ENCODE measurements at regions not wholly inside any gene's neighbourhood (a gene's known extent, or its start where the extent isn't known, plus 50 kb on each side); places are given as distances from the start of the nearest gene placed in this dataset.

GRCh38 chr17:69921046-69921445, 154.0 kb upstream of the KCNJ16 start:
- Histone ChIP-seq H3K4me3 (ENCODE audit: low read length in 2 of 2) (no peak overlapping the region), H3K27ac (ENCODE audit: low read depth, low read length) (no peak overlapping the region), H3K9me3 (ENCODE audit: control insufficient read depth in 1 of 2, low read length in 2 of 2) (no peaks in the 10 kb centered on the region), H3K4me1 (ENCODE audit: insufficient read depth, low read length) (no peaks in the 10 kb centered on the region), H3K27me3 (ENCODE audit: insufficient read depth, low read length) (no peaks in the 10 kb centered on the region), H3K36me3 (ENCODE audit: insufficient read depth, low read length) (no peaks in the 10 kb centered on the region)
- H3K27ac Mint-ChIP-seq: no peak overlapping the region
- H3K9me3 Mint-ChIP-seq: peaks cover 0 to 8% (median 1%) of the 10 kb centered on the region in 8 donors
- no peaks in the 10 kb centered on the region for H3K4me1 Mint-ChIP-seq
- CTCF ChIA-PET (ENCODE audit: partially characterized antibody): no interaction called here
- intact Hi-C loops (cut with micrococcal nuclease): no loop called here
- POLR2A ChIA-PET (ENCODE audit: partially characterized antibody): no interaction called here
- no peaks in the 10 kb centered on the region for H3K27me3 Mint-ChIP-seq
- H3K4me3 Mint-ChIP-seq: no peak overlapping the region
- DNase-seq: no peak
- H3K36me3 Mint-ChIP-seq: no peaks in the 10 kb centered on the region

- CTCF ChIA-PET (ENCODE audit: partially characterized antibody): no interaction called here
- H3K9me3 ChIP-seq (ENCODE audit: control insufficient read depth in 1 of 2, low read length in 2 of 2): no peaks in the 10 kb centered on the region
- Mint-ChIP-seq H3K4me1 (no peaks in the 10 kb centered on the region), H3K9me3 (peaks cover 0 to 9% (median 1%) of the 10 kb centered on the region in 8 donors), H3K27ac (no peak overlapping the region), H3K27me3 (peaks cover 0 to 3% of the 10 kb centered on the region in 2 donors), H3K4me3 (no peak overlapping the region), H3K36me3 (no peaks in the 10 kb centered on the region)
- H3K27ac ChIP-seq (ENCODE audit: low read depth, low read length): no peak overlapping the region
- H3K4me1 ChIP-seq (ENCODE audit: insufficient read depth, low read length): no peaks in the 10 kb centered on the region
- no peak overlapping the region for H3K4me3 ChIP-seq (ENCODE audit: low read length in 2 of 2)
- POLR2A ChIA-PET (ENCODE audit: partially characterized antibody): no interaction called here
- DNase-seq: no peak
- intact Hi-C loops (cut with micrococcal nuclease): no loop called here
- no peaks in the 10 kb centered on the region for H3K27me3 ChIP-seq (ENCODE audit: insufficient read depth, low read length)
- no peaks in the 10 kb centered on the region for H3K36me3 ChIP-seq (ENCODE audit: insufficient read depth, low read length)
These were observed 146.4 kb upstream of the KCNJ16 start for GRCh38 chr17:69928611-69929010.

GRCh38 chr17:69936996-69937395, 138.0 kb upstream of the KCNJ16 start:
- Mint-ChIP-seq H3K27ac (no peak overlapping the region), H3K4me1 (no peaks in the 10 kb centered on the region), H3K4me3 (no peak overlapping the region), H3K27me3 (no peaks in the 10 kb centered on the region), H3K36me3 (no peaks in the 10 kb centered on the region), H3K9me3 (peaks cover 0 to 2% (median 0%) of the 10 kb centered on the region in 8 donors)
- no peaks in the 10 kb centered on the region for H3K4me1 ChIP-seq (ENCODE audit: insufficient read depth, low read length)
- no peaks in the 10 kb centered on the region for H3K27me3 ChIP-seq (ENCODE audit: insufficient read depth, low read length)
- POLR2A ChIA-PET (ENCODE audit: partially characterized antibody): no interaction called here
- H3K9me3 ChIP-seq (ENCODE audit: control insufficient read depth in 1 of 2, low read length in 2 of 2): no peaks in the 10 kb centered on the region
- CTCF ChIA-PET (ENCODE audit: partially characterized antibody): no interaction called here
- DNase-seq: no peak
- no peak overlapping the region for H3K4me3 ChIP-seq (ENCODE audit: low read length in 2 of 2)
- no peak overlapping the region for H3K27ac ChIP-seq (ENCODE audit: low read depth, low read length)
- H3K36me3 ChIP-seq (ENCODE audit: insufficient read depth, low read length): no peaks in the 10 kb centered on the region
- intact Hi-C loops (cut with micrococcal nuclease): no loop called here

GRCh38 chr17:69943058-69943457, 132.0 kb upstream of the KCNJ16 start:
- no peaks in the 10 kb centered on the region for H3K36me3 ChIP-seq (ENCODE audit: insufficient read depth, low read length)
- POLR2A ChIA-PET (ENCODE audit: partially characterized antibody): no interaction called here
- H3K27me3 Mint-ChIP-seq: no peaks in the 10 kb centered on the region
- H3K4me3 Mint-ChIP-seq: no peak overlapping the region
- no peak overlapping the region for H3K27ac Mint-ChIP-seq
- no peaks in the 10 kb centered on the region for H3K4me1 ChIP-seq (ENCODE audit: insufficient read depth, low read length)
- H3K4me3 ChIP-seq (ENCODE audit: low read length in 2 of 2): no peak overlapping the region
- CTCF ChIA-PET (ENCODE audit: partially characterized antibody): no interaction called here
- H3K4me1 Mint-ChIP-seq: no peaks in the 10 kb centered on the region
- H3K36me3 Mint-ChIP-seq: no peaks in the 10 kb centered on the region
- no peak for DNase-seq
- H3K9me3 ChIP-seq (ENCODE audit: control insufficient read depth in 1 of 2, low read length in 2 of 2): no peaks in the 10 kb centered on the region
- no peaks in the 10 kb centered on the region for H3K27me3 ChIP-seq (ENCODE audit: insufficient read depth, low read length)
- H3K27ac ChIP-seq (ENCODE audit: low read depth, low read length): no peak overlapping the region
- peaks cover 0 to 2% (median 0%) of the 10 kb centered on the region in 8 donors for H3K9me3 Mint-ChIP-seq
- intact Hi-C loops (cut with micrococcal nuclease): no loop called here

- CTCF ChIA-PET (ENCODE audit: partially characterized antibody): no interaction called here
- intact Hi-C loops (cut with micrococcal nuclease): no loop called here
- H3K27ac ChIP-seq (ENCODE audit: low read depth, low read length): no peak overlapping the region
These were observed 130.6 kb upstream of the KCNJ16 start for GRCh38 chr17:69944406-69944805.

GRCh38 chr17:69945698-69946185, 129.3 kb upstream of the KCNJ16 start:
- intact Hi-C loops (cut with micrococcal nuclease): no loop called here
- ChIA-PET POLR2A (ENCODE audit: partially characterized antibody) (no interaction called here), CTCF (ENCODE audit: partially characterized antibody) (no interaction called here)
- no peaks in the 10 kb centered on the region for H3K4me1 Mint-ChIP-seq
- no peaks in the 10 kb centered on the region for H3K36me3 Mint-ChIP-seq
- H3K27me3 ChIP-seq (ENCODE audit: insufficient read depth, low read length): no peaks in the 10 kb centered on the region
- H3K4me3 ChIP-seq (ENCODE audit: low read length in 2 of 2): no peak overlapping the region
- DNase-seq: no peak
- no peaks in the 10 kb centered on the region for H3K36me3 ChIP-seq (ENCODE audit: insufficient read depth, low read length)
- H3K9me3 Mint-ChIP-seq: peaks cover 0 to 2% (median 0%) of the 10 kb centered on the region in 8 donors
- H3K9me3 ChIP-seq (ENCODE audit: control insufficient read depth in 1 of 2, low read length in 2 of 2): no peaks in the 10 kb centered on the region
- H3K4me3 Mint-ChIP-seq: no peak overlapping the region
- H3K27me3 Mint-ChIP-seq: no peaks in the 10 kb centered on the region
- H3K27ac ChIP-seq (ENCODE audit: low read depth, low read length): no peak overlapping the region
- no peak overlapping the region for H3K27ac Mint-ChIP-seq
- no peaks in the 10 kb centered on the region for H3K4me1 ChIP-seq (ENCODE audit: insufficient read depth, low read length)

More at GRCh38 chr17:69944406-69944805, 130.6 kb upstream of the KCNJ16 start:
- POLR2A ChIA-PET (ENCODE audit: partially characterized antibody): no interaction called here
- H3K27ac Mint-ChIP-seq: no peak overlapping the region
- H3K4me1 Mint-ChIP-seq: no peaks in the 10 kb centered on the region
- Histone ChIP-seq H3K4me1 (ENCODE audit: insufficient read depth, low read length) (no peaks in the 10 kb centered on the region), H3K27me3 (ENCODE audit: insufficient read depth, low read length) (no peaks in the 10 kb centered on the region), H3K9me3 (ENCODE audit: control insufficient read depth in 1 of 2, low read length in 2 of 2) (no peaks in the 10 kb centered on the region), H3K4me3 (ENCODE audit: low read length in 2 of 2) (no peak overlapping the region), H3K36me3 (ENCODE audit: insufficient read depth, low read length) (no peaks in the 10 kb centered on the region)
- DNase-seq: no peak
- no peaks in the 10 kb centered on the region for H3K27me3 Mint-ChIP-seq
- H3K36me3 Mint-ChIP-seq: no peaks in the 10 kb centered on the region
- peaks cover 0 to 2% (median 0%) of the 10 kb centered on the region in 8 donors for H3K9me3 Mint-ChIP-seq
- no peak overlapping the region for H3K4me3 Mint-ChIP-seq

GRCh38 chr17:69947027-69947759, 127.8 kb upstream of the KCNJ16 start:
- intact Hi-C loops (cut with micrococcal nuclease): no loop called here
- H3K9me3 Mint-ChIP-seq: peaks cover 0 to 3% (median under 1%) of the 10 kb centered on the region in 8 donors
- H3K27me3 Mint-ChIP-seq: no peaks in the 10 kb centered on the region
- DNase-seq: no peak
- H3K4me3 ChIP-seq (ENCODE audit: low read length in 2 of 2): no peak overlapping the region
- H3K4me1 ChIP-seq (ENCODE audit: insufficient read depth, low read length): no peaks in the 10 kb centered on the region
- H3K36me3 Mint-ChIP-seq: no peaks in the 10 kb centered on the region
- H3K27ac ChIP-seq (ENCODE audit: low read depth, low read length): no peak overlapping the region
- CTCF ChIA-PET (ENCODE audit: partially characterized antibody): no interaction called here
- no peaks in the 10 kb centered on the region for H3K27me3 ChIP-seq (ENCODE audit: insufficient read depth, low read length)
- no peaks in the 10 kb centered on the region for H3K36me3 ChIP-seq (ENCODE audit: insufficient read depth, low read length)
- no peak overlapping the region for H3K4me3 Mint-ChIP-seq
- H3K4me1 Mint-ChIP-seq: no peaks in the 10 kb centered on the region
- POLR2A ChIA-PET (ENCODE audit: partially characterized antibody): no interaction called here
- no peaks in the 10 kb centered on the region for H3K9me3 ChIP-seq (ENCODE audit: control insufficient read depth in 1 of 2, low read length in 2 of 2)
- H3K27ac Mint-ChIP-seq: peak overlapping the region in 1 of 7 donors; percentile 43
